Kidney tubule cell (primary cell): ENCODE measurements at regions not wholly inside any gene's neighbourhood (a gene's known extent, or its start where the extent isn't known, plus 50 kb on each side); places are given as distances from the start of the nearest gene placed in this dataset.

Source experiments
- DNase-seq: peaks from one replicate; pipeline ENCODE4 v3.0.0-alpha.2; 2018; ENCODE audit warnings: low spot score

- peak; percentile 27 for DNase-seq
Observed at GRCh38 chr2:122233372-122233771, 477.9 kb downstream of the TSN start.

DNA sequence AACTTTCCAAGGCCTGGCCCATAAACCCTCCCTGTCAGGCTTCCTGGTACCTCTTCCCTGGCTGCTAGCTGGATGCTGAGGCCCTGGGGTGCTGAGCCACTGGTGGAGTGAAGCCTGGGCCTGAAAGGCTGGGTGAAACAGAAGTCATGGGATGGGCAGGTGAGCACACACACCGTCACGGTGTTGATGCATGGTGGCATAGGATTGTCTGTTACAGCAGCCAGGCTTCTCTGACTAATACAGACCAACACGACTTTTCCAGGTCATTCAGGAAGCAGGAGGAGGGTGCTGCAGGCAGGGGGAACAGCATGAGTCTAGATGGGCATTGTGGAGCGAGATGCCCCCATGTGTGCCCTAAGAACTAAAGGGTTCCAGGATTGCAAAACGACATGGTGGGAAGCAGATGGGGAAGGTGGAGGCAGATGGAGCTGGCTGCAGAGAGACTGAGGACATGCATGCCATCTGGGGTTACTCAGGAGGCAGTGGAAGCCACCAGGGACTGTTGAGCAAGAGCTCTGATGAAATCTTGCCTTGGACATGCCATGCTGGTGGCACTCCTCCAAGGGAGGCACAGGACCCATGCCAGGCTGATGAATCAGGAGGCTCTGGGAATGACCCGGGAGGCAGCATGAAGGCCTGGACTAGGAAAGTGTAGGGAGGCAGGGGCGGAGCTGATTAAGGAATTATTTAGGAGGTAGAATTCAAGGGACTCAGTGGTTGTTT, 480.9 kb downstream of the TSN start:
- DNase-seq = peak; percentile 95

GRCh38 chr2:122236925-122237324, 481.5 kb downstream of the TSN start:
- no peak for DNase-seq

- peak; percentile 17 for DNase-seq
Observed at GRCh38 chr2:122237450-122237849, 482.0 kb downstream of the TSN start.

GRCh38 chr2:122238006-122238559, 482.6 kb downstream of the TSN start:
- DNase-seq = peak; percentile 63

- no peak for DNase-seq
Observed at GRCh38 chr2:122239440-122239839, 484.0 kb downstream of the TSN start.

GRCh38 chr2:122244598-122245229, 489.3 kb downstream of the TSN start:
- DNase-seq = peak; percentile 11

GRCh38 chr2:122249673-122250072, 494.2 kb downstream of the TSN start:
- DNase-seq = no peak

GRCh38 chr2:122251158-122251557, 495.7 kb downstream of the TSN start:
- DNase-seq = peak; percentile 27

DNA sequence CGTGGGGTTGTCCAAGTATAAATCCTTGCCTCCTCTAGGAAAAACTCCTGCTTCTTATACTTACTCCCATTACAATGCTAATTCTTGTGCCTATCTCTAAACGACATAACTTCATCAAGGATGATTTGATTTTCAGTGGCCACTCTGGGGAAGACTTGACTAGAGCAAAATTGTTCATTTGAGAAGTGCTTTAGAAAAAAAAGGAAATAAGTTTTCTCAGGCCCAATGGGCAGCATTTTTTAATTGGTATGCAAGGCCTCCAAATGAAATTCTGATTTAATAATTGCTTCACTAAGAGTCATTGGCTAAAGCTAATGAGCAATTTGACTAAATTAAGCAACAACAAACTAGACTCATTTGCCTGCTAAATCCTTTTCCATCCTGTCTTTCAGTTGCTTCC, 496.1 kb downstream of the TSN start:
- no peak for DNase-seq

DNA sequence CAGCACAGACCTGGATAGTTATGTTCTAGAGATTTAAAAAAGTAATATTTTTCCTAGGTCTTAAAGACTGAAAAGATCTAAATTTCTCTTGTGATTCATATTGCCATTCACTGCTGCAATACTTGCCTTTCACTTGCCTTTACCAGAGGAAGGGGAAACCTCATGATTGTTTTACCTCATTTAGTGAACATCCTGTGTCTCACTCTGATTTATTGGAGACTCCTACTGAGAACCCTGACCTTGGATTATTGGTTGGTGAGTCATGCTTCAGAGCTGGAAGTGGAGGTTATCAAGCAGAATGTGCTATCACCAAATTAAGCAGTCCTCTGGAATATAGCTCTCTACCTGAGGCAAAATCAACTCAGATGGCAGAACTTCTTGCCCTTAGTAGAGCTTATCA, 500.5 kb downstream of the TSN start:
- DNase-seq = peak; percentile 85

DNA sequence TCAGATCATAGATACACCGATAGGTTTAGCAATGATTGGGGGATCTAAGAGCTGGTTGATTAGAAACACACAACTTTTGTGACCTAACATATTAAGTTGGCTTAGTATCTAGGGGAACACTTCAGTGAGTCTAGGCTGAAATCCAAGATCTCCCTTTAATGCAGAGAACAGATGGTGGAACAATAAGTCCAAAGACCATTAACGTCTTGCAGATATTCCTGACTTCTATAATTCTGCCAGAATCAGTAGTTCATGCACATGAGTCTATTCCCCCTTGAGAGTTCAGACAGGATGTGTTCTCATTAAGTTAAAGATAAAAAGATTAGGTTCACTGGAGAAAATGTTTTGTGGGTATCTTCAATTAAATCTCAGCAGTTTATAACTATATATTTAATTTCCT, 506.5 kb downstream of the TSN start:
- no peak for DNase-seq

GRCh38 chr2:122263746-122264145, 508.3 kb downstream of the TSN start:
- DNase-seq = no peak

GRCh38 chr2:122266636-122267035, 511.2 kb downstream of the TSN start:
- no peak for DNase-seq

DNA sequence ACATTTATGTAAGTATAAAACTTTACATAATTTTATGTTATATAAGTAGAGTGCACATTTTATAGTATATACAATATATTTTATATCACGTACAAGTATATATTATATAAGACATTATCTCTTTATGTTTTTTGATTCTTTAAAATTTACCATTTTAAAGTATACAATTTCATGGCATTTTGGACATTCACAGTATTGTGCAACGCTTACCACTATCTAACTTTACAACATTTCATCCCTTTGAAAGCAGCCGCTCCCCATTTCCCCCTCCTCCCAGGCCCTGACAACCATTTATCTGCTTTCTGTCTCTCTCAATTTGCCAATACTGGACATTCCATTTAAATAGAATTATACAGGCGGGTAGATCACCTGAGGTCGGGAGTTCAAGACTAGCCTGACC, 512.5 kb downstream of the TSN start:
- DNase-seq = no peak

GRCh38 chr2:122273785-122274419, 518.5 kb downstream of the TSN start:
- DNase-seq = no peak

GRCh38 chr2:122277956-122278355, 522.5 kb downstream of the TSN start:
- DNase-seq = no peak

GRCh38 chr2:122300758-122301157, 545.3 kb downstream of the TSN start:
- DNase-seq = peak; percentile 10

GRCh38 chr2:122307763-122308162, 552.3 kb downstream of the TSN start:
- peak; percentile 95 for DNase-seq

DNA sequence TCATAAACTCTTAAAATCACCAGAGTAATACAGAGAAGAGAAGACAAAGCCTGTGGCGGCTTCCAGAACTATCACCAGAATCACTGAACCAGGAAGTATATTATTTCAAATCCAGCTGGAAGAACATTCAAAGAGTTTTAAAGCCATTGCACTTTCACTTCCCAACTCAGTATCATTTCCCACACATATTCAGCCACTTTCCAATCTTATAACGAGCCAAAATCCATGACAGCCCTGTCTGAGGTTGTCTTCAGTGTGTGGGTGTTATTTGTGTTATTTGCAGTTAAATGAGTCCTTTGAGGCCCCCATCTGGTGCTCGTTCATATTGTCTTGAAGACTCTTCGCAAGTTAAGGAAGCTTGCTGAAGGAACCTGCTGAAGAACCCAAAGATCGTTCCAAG, 559.9 kb downstream of the TSN start:
- no peak for DNase-seq

GRCh38 chr2:122319539-122320132, 564.2 kb downstream of the TSN start:
- DNase-seq = no peak

DNA sequence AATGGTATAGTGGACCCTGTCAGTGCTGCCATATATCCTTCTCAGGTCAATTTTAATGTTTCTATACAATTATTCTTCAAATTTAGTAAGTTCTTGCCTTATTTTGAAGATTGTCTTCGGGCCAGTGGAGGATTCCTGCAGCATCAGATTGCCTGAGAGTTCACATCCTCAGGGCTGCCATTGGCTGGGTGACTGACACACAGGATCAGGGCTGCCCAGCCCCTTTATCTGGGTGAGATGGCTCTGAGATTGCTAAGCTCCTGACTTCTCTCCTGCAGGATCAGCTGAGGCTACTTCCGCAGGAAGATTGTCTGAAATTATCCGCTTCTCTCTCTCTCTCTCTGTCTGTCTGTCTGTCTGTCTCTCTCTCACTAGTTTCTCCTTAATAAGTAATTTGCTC, 567.4 kb downstream of the TSN start:
- DNase-seq = no peak

DNA sequence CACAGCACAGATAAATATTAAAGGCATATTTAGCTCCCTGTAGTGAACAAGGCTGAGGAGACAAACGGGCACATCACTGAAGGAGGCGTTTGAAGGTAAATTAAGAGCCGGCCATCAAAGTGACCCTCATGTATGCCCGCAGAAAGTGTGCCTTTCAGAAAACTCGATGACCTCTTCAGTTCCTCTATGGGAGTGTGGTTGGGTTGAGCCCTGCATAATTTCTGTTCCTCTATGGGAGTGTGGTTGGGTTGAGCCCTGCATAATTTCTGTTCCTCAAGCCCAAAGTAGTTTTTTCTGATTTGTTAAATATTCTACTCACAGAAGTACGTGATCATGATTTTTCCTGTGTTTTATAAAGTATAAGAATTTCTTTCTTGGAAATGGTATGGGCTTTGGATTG, 568.5 kb downstream of the TSN start:
- DNase-seq = no peak
